HS-27A (cell line): ENCODE measurements at regions not wholly inside any gene's neighbourhood (a gene's known extent, or its start where the extent isn't known, plus 50 kb on each side); places are given as distances from the start of the nearest gene placed in this dataset.

Source experiments
- DNase-seq: peaks from one replicate; pipeline ENCODE4 v3.0.0-alpha.2; 2012; ENCODE audit warnings: low read depth, missing footprints

- DNase-seq, result no peak
These were observed 159.9 kb upstream of the MEIS2 start for GRCh38 chr15:37260255-37260654.

- DNase-seq, result no peak
These were observed 161.3 kb upstream of the MEIS2 start for GRCh38 chr15:37261685-37262084.

DNA sequence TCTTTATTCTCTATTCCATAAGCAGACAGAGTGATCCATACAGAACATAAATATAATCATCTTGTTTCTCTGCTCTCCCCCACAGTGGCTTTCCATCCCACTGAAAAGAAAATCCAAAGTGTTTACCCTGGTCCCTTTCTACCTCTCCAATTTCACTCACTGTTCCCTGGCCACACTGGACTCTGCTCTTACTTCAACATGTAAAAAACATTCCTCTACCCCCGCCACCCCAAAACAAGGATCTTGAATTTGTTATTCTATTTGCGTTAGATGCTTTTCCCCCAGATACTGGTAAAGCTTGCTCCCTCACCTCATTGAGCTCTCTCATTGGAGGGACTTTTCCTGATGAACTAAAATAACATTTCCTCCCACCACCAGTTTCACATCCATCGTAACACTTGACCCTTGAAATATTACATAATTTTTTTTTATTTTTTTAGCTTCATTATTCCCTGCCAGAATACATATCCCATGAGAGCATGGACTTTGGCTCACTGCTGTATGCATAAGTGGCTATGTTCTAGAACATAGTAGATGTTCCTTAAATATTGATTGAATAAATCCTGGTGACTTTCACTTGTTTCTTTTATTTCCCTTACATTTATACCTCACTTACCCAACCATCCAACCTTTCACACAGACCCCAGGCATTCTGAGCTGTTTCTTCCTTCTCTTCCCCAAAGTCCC lies 162.7 kb upstream of the MEIS2 start:
- no peak for DNase-seq

GRCh38 chr15:37289109-37289765 lies 188.9 kb upstream of the MEIS2 start:
- peak; percentile 9 for DNase-seq

GRCh38 chr15:37291920-37292319 lies 191.6 kb upstream of the MEIS2 start:
- no peak for DNase-seq

- no peak for DNase-seq
These were observed 197.9 kb upstream of the MEIS2 start for GRCh38 chr15:37298271-37298670.

GRCh38 chr15:37339437-37339836 lies 239.1 kb upstream of the MEIS2 start:
- no peak for DNase-seq

GRCh38 chr15:37339856-37340255 lies 239.5 kb upstream of the MEIS2 start:
- DNase-seq, result no peak

- DNase-seq, result no peak
These were observed 240.1 kb upstream of the MEIS2 start for GRCh38 chr15:37340438-37340837.

DNA sequence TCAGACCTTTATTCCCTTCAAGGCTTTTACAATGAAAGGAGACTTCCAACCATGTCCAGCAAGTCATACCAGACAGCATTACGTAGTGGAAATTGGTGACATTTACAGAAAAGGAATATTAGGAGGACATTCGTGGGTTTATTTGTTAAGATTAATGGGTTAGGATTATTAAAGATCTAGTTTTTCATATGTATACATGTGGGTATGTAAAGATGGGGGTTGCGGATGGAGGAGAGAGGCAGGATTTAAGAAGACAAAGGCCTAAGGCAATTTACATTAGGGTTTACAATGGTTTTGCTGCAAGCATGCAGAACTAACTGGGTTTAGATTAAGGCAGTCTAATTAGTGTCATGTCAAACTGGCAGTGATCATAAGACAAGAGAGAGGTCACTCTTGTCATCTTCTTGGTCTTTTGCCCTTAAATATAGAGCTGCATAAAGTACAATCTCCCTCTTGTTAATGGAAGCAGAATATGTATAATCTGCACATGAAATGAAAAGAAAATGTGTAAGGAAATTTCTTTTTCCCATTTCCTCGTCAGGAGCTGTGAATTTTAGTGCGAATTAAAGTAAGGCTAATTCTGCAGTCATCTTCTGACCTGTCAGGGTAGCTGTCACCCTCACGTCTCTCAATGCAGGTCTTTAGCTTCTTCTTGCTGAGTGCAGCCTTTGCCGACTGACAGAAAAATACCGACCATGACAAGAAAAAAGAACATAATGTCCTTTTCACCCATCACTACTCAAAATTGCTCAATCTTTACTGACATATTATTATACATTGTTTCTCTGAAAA lies 258.9 kb upstream of the MEIS2 start:
- DNase-seq, result no peak

- DNase-seq, result no peak
These were observed 259.5 kb upstream of the MEIS2 start for GRCh38 chr15:37359893-37360290.

- DNase-seq, result no peak
These were observed 260.4 kb upstream of the MEIS2 start for GRCh38 chr15:37360724-37361123.

- DNase-seq, result no peak
These were observed 261.3 kb upstream of the MEIS2 start for GRCh38 chr15:37361621-37362020.

DNA sequence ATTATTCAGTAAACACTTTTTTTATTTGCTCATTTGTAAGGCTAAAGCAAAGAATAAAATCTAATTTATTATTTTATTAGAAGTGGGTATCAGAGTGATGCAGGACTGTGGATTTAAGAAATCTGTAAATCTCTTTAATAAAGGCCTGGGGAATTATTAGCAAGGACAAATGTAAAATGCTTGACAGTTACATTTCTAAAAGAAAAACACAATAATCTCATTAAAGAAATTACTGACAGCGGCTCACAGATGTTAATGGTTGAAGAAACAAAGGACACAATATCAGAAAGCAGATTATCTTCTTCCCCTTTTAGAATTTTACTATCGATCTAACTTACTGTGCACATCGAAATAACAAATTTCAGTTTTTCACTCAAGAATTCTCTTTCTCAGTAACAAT lies 262.1 kb upstream of the MEIS2 start:
- no peak for DNase-seq

DNA sequence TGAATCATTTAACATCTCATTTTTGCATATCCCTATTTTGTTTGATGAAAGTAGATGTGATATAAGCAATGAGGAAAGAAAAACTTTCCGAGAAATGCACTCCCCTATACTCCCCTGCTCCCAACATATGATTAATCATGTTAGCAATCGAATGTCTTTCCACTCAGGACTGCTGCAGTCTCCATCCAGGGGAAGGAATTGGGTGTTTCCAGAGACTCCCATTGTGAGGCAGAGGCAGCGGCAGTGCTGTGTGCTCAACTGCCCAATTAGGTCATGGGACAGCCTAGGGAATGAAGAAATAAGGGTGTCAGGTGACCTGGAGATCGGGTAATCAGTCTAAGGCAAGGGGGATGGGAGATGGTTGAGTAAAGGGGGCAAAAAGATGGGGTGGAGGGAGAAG lies 268.6 kb upstream of the MEIS2 start:
- DNase-seq, result no peak

DNA sequence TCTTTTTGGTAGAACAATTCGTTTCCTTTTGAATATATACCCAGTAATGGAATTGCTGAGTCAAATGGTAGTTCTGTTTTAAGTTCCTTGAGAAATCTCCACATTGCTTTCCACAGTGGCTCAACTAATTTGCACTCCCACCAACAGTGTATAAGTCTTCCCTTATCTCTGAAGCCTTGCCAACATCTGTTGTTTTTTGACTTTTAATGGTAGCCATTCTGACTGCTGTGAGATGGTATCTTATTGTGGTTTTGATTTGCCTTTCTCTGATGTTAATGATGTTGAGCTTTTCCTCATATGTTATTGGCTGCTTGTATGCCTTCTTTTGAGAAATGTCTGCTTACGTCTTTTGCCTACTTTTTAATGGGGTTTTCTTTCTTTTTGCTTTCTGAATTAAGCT lies 270.6 kb upstream of the MEIS2 start:
- no peak for DNase-seq

DNA sequence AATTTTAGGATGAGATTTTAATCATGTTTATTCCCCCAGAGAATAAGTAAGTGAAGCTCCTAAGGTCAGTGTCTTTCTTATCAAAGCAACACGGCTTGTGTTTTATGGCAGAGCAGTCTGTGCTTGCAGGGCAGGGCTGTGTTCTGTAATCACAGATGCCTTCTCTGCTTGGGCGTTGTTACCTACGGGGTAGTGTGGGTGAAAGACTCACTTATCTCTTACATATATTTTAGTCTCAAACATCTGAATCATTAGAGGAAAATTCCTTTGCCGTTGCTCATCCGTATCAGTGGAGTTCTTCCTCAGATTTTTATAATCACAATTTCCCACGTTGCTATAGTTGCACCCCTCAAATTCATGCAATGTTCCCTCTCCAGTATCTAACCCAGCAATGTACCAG lies 271.7 kb upstream of the MEIS2 start:
- DNase-seq, result peak; percentile 12

DNA sequence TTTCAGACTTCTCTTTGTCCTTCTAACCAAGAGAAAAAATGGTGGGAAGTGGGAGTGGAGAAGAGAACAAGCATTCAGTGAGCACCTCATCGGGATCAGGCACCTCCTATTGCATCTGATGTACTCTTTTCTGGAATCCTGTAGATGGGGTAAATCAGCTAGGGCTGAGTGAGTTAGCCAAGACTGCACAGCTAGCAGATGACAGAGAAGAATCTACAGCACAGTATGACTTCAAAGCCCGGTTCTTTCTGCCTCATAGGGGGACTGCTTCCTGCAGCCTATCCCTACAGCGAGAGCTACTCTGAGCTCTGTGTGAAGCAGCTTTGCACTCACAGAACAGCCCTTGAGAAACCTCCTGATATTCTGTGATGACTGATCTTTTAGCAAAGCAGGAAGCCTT lies 275.2 kb upstream of the MEIS2 start:
- DNase-seq, result no peak

GRCh38 chr15:37377428-37377827 lies 277.1 kb upstream of the MEIS2 start:
- no peak for DNase-seq

GRCh38 chr15:37394402-37395099 lies 294.2 kb upstream of the MEIS2 start:
- DNase-seq, result no peak

DNA sequence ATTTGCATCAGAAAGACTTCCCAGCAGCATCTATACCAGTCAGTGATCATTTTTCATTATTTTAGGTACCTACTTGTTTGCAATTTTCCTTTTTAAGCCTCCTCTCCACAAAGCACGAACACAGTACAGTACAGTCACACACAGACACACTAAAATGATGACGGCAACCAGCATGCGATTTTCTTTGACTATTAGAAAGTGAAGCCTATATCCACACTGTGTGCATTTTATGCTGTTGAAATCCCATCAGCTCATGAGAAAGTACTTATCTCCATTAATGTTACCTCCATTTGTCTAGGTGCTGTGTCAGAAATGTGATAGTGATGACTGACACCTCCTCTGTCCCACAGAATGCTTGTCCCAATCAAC lies 294.7 kb upstream of the MEIS2 start:
- no peak for DNase-seq

- DNase-seq, result no peak
These were observed 297.1 kb upstream of the MEIS2 start for GRCh38 chr15:37397266-37398022.
